Type B pancreatic cell (in vitro differentiated cells): ENCODE measurements at regions not wholly inside any gene's neighbourhood (a gene's known extent, or its start where the extent isn't known, plus 50 kb on each side); places are given as distances from the start of the nearest gene placed in this dataset.
"Not testable (repeated sequence)": the region's sequence is repeated elsewhere in the genome, so short reads cannot be mapped to it uniquely, and the experiment has no call there.

Experiments used
- DNase-seq: peaks from one replicate; pipeline ENCODE4 v3.0.0; 2021; ENCODE audit warnings: mixed read lengths; ENCODE audit not compliant: unreplicated experiment; ENCODE audit errors: extremely low spot score
- H3K27ac Mint-ChIP-seq: 2 replicates; pipeline ENCODE4 v1.8.0; 2021; ENCODE audit warnings: mild to moderate bottlenecking, mixed read lengths
- H3K27me3 Mint-ChIP-seq: 2 replicates; pipeline ENCODE4 v1.8.0; 2021; ENCODE audit warnings: mixed read lengths
- H3K36me3 Mint-ChIP-seq: 2 replicates; pipeline ENCODE4 v1.8.0; 2021; ENCODE audit warnings: mixed read lengths
- H3K4me1 Mint-ChIP-seq: one replicate; pipeline ENCODE4 v1.8.0; 2021; ENCODE audit warnings: mixed read lengths; ENCODE audit not compliant: unreplicated experiment
- H3K4me3 Mint-ChIP-seq: 2 replicates; pipeline ENCODE4 v1.8.0; 2021; ENCODE audit warnings: mild to moderate bottlenecking, mixed read lengths
- H3K9me3 Mint-ChIP-seq: 2 replicates; pipeline ENCODE4 v1.8.0; 2021; ENCODE audit warnings: mixed read lengths
- CTCF ChIP-seq: fragments of 200-600 bp; sonication (generic); conservative IDR thresholded peaks from 2 replicates; pipeline ENCODE4 v1.5.0; 2021; ENCODE audit warnings: antibody characterized with exemption, mild to moderate bottlenecking

DNA sequence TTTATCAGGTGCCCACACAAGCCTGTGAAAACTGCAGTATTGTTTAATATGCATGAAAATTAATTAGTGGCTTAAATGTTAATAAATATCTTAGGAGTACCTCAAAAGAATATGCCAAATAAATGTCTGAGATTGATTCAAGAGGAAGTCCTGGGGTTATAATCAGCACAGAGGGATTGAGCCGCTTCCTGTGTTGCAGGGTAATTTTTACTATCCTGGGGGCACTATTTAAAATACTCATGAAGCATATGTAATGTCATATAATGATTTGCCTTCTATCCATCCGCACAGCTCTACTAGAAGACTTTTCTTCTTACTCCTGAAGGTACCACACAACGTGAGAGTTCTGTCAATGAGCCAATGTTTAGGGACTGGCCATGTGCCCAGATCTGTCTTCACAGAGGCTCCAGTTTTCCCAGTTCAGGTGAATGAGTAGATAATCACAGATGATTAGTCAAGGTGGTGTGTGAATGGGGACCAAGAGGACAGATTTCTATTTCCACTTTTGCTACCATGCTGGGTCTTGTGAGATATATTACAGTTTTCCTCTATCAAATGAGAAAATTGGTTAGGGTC lies 233.3 kb downstream of the USP46 start:
- Mint-ChIP-seq H3K27ac (no peak overlapping the region), H3K4me1 (peaks cover 22% of the 10 kb centered on the region), H3K36me3 (no peaks in the 10 kb centered on the region), H3K4me3 (no peak overlapping the region), H3K27me3 (no peaks in the 10 kb centered on the region), H3K9me3 (peaks cover 6% of the 10 kb centered on the region)
- no peak for TF ChIP-seq CTCF
- no peak for DNase-seq

DNA sequence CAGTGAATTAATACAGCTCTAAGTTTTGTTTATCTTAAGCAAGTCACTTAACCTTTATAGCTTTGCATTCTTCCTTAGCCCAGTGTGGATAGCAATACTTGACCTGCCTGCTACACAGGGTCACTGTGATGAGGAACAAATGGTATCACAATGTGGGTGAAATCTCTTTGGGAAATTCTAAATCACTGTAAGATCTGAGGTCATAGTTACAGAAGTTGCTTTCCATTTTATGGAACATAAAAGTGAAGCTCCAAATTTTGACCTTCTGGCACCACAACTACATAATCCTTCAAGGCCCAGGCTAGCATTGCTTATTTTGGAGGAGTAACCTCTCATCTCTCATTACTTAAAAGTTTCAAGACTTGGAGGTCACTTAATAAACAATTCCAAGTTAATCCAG lies 227.7 kb downstream of the USP46 start:
- Mint-ChIP-seq H3K4me3 (no peak overlapping the region), H3K36me3 (no peaks in the 10 kb centered on the region), H3K4me1 (peaks cover 14% of the 10 kb centered on the region), H3K9me3 (no peaks in the 10 kb centered on the region), H3K27me3 (no peaks in the 10 kb centered on the region), H3K27ac (no peak overlapping the region)
- no peak for TF ChIP-seq CTCF
- no peak for DNase-seq

DNA sequence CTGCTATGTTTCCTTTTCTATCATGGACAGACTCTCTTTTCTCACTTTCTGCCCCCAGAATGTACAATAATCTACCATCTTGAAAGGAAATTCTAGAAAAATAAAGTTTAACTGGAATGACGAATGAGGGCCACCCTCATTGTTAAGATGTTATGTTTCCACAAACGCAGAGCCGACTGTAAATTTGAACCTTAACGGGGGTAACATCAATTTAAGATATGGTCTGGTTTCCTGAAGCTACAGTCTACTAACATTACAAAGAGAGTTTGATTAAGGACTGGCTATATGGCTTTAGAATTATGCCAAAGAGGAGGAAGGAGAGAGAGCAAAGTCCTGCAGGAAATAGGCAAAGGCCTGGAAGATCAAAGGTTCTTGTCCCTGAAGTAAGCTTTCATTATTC lies 227.2 kb downstream of the USP46 start:
- no peak for TF ChIP-seq CTCF
- Mint-ChIP-seq H3K4me3 (no peak overlapping the region), H3K27me3 (no peaks in the 10 kb centered on the region)

DNA sequence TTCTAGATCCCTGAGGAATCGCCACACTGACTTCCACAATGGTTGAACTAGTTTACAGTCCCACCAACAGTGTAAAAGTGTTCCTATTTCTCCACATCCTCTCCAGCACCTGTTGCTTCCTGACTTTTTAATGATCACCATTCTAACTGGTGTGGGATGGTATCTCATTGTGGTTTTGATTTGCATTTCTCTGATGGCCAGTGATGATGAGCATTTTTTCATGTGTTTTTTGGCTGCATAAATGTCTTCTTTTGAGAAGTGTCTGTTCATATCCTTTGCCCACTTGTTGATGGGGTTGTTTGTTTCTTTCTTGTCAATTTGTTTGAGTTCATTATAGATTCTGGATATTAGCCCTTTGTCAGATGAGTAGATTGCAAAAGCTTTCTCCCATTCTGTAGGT lies 216.6 kb downstream of the USP46 start:
- not testable (repeated sequence) for H3K36me3 Mint-ChIP-seq, H3K4me1 Mint-ChIP-seq, H3K27me3 Mint-ChIP-seq, H3K27ac Mint-ChIP-seq, H3K9me3 Mint-ChIP-seq, DNase-seq, H3K4me3 Mint-ChIP-seq

More for the DNA sequence above, 227.2 kb downstream of the USP46 start:
- H3K4me1 Mint-ChIP-seq, result peaks cover 14% of the 10 kb centered on the region
- no peaks in the 10 kb centered on the region for H3K9me3 Mint-ChIP-seq
- H3K27ac Mint-ChIP-seq, result no peak overlapping the region
- no peaks in the 10 kb centered on the region for H3K36me3 Mint-ChIP-seq
- DNase-seq, result no peak

GRCh38 chr4:52472444-52472843 lies 186.7 kb downstream of the USP46 start:
- Mint-ChIP-seq H3K9me3 (no peaks in the 10 kb centered on the region), H3K4me1 (peaks cover 4% of the 10 kb centered on the region), H3K4me3 (no peak overlapping the region)

More at GRCh38 chr4:52472444-52472843, 186.7 kb downstream of the USP46 start:
- H3K27me3 Mint-ChIP-seq, result no peaks in the 10 kb centered on the region
- H3K36me3 Mint-ChIP-seq, result no peaks in the 10 kb centered on the region
- no peak overlapping the region for H3K27ac Mint-ChIP-seq
- no peak for TF ChIP-seq CTCF
- DNase-seq, result no peak
